HG03196 (cell line): ENCODE measurements at regions not wholly inside any gene's neighbourhood (a gene's known extent, or its start where the extent isn't known, plus 50 kb on each side); places are given as distances from the start of the nearest gene placed in this dataset.

Experiments used
- ATAC-seq: cut with Tn5 transposase; IDR thresholded peaks from one replicate; pipeline ENCODE4 v1.9.1; 2021; ENCODE audit not compliant: unreplicated experiment

DNA sequence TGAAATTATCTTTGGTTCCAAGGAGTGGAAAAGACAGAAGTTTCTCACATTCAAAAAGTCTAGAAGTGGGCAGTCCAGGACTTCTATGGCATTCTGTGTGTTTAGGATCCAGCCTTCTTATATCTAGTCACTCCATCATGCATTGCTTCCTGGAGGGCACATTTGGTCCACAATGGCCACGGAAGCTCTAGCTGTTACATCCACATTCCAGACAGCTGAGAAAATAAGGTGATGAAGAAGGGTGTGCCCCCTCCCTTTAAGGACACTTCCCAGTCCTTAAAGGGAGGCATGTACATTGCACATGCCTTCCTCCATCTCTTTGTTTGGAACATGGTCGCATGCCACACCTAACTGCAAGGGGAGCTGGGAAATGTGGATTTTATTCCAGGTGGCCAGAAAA lies 59.9 kb upstream of the BZW1 start:
- ATAC-seq, result no peak

GRCh38 chr2:200752332-200752731 lies 59.4 kb upstream of the BZW1 start:
- ATAC-seq, result no peak

- no peak for ATAC-seq
These were observed 58.9 kb upstream of the BZW1 start for GRCh38 chr2:200752835-200753234.

DNA sequence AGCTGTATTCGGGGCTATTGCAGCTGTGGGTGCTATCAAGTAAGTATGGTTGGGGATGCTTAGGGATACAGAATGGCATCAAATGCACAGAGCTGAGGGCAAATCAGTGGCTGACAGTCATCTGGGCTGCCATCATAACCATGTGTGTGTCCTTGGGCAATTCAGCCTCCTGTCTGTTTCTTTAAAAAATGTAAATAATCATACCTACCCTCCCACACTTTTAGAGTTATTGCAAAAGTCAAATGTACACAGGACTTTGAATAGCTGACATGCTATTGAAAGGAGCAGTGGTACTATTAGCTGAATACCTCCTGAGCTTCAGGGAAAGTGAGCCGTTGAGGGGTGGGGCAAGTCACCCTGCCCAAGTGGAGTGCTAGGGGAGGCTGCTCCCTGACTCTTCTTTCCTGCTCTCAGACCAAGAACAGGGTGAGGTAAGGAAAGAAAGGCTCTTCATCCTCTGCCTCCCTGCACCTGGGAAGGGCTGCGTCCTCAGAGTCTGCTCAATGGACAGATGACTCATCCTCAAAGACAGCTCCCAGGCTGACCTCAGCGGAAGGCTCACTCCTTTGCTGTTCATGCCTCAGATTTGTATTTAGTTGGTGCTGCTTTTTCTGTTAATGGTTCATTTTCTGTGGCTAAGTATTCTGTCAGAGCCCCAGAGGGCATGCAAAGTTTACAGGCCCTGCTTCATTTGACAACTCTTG lies 54.9 kb upstream of the BZW1 start:
- ATAC-seq, result peak; percentile 73

DNA sequence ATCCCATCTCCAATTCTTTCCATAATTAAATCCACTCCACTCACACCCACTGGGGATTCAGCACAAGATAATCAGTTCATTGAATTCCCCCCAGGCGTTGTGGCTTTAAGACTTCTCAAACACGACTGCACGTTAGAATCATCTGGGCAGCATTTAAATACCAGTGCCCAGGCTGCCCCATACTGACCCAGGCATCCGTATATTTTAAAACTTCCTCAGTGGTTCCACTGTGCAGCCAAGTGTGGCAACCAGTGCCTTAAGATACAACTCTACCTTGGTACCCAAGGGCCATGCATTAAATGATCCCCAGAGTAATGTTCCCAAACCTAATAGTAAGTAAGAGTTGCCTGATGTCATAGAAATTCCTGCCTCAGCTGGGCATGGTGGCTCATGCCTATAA lies 54.3 kb upstream of the BZW1 start:
- ATAC-seq, result no peak

GRCh38 chr2:200758341-200758740 lies 53.4 kb upstream of the BZW1 start:
- no peak for ATAC-seq

DNA sequence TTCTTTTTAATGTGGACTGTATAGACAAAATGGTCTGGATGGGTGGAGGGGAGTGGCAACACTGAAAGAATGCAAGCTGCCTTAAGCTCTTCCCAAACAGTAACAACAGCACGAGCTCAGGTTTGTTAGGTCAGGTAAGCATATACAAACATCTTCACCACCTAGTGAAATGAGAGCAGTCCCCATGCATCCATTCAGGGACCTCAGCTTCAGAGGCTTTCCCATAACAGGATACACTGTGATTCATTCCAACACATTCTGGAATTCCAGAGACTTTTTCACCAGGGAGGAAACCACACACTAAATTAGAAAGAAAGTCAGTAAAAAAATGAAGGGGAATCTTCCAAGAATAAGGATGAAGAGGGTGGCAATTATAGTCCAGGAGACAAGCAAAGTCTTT lies 50.4 kb upstream of the BZW1 start:
- no peak for ATAC-seq
